ENCODE measurements at regions not wholly inside any gene's neighbourhood (a gene's known extent, or its start where the extent isn't known, plus 50 kb on each side); places are given as distances from the start of the nearest gene placed in this dataset.

GRCh38 chr1:229069176-229069575 is 201.7 kb upstream of the RAB4A start:
- Histone ChIP-seq H3K4me3 (no peak overlapping the region), H3K36me3 (no peaks in the 10 kb centered on the region), H3K27me3 (no peaks in the 10 kb centered on the region), H3K27ac (no peak overlapping the region), H3K9me3 (no peaks in the 10 kb centered on the region), H3K4me1 (ENCODE audit: insufficient read depth) (peaks cover 2% of the 10 kb centered on the region)
- intact Hi-C loops (cut with DNase I): no loop called here
- no peak for TF ChIP-seq EP300 (IDR thresholded peaks at IDR 0.05)
- no peak for TF ChIP-seq CTCF (IDR thresholded peaks at IDR 0.05)
- TF ChIP-seq POLR2A (IDR thresholded peaks at IDR 0.05): no peak
- no peak for DNase-seq

GRCh38 chr1:229070168-229070567 is 200.7 kb upstream of the RAB4A start:
- 60 to 66% (median 64%) methylated on average over 5 of the region's 5 CpGs for WGBS, 3 donors
- Histone ChIP-seq H3K4me1 (ENCODE audit: insufficient read depth) (no peaks in the 10 kb centered on the region), H3K4me3 (no peak overlapping the region), H3K36me3 (no peaks in the 10 kb centered on the region), H3K9me3 (no peaks in the 10 kb centered on the region), H3K27ac (no peak overlapping the region), H3K27me3 (no peaks in the 10 kb centered on the region)
- no peak for TF ChIP-seq POLR2A (IDR thresholded peaks at IDR 0.05)
- peak in 2 of 5 donors; percentile 38 to 57 for DNase-seq
- intact Hi-C loops (cut with DNase I): no loop called here

- no peak overlapping the region for H3K27ac ChIP-seq
- no peak for DNase-seq
- H3K4me1 ChIP-seq (ENCODE audit: insufficient read depth): no peaks in the 10 kb centered on the region
- no peaks in the 10 kb centered on the region for H3K36me3 ChIP-seq
- WGBS, 3 donors: 92 to 96% (median 96%) methylated on average over 6 of the region's 6 CpGs
- TF ChIP-seq CTCF (IDR thresholded peaks at IDR 0.05): no peak
- TF ChIP-seq POLR2A (IDR thresholded peaks at IDR 0.05): no peak
- TF ChIP-seq EP300 (IDR thresholded peaks at IDR 0.05): no peak
- no peaks in the 10 kb centered on the region for H3K27me3 ChIP-seq
- no peaks in the 10 kb centered on the region for H3K9me3 ChIP-seq
- no peak overlapping the region for H3K4me3 ChIP-seq
- intact Hi-C loops (cut with DNase I): no loop called here
These were observed 197.7 kb upstream of the RAB4A start for GRCh38 chr1:229073251-229073650.

GRCh38 chr1:229075217-229075616 is 195.7 kb upstream of the RAB4A start:
- 68 to 81% (median 70%) methylated on average over 2 of the region's 2 CpGs for WGBS, 3 donors
- DNase-seq: no peak
- no peaks in the 10 kb centered on the region for H3K27me3 ChIP-seq
- H3K4me1 ChIP-seq (ENCODE audit: insufficient read depth): no peaks in the 10 kb centered on the region
- H3K36me3 ChIP-seq: no peaks in the 10 kb centered on the region
- TF ChIP-seq EP300 (IDR thresholded peaks at IDR 0.05): no peak
- TF ChIP-seq POLR2A (IDR thresholded peaks at IDR 0.05): no peak
- TF ChIP-seq CTCF (IDR thresholded peaks at IDR 0.05): no peak
- H3K9me3 ChIP-seq: no peaks in the 10 kb centered on the region
- no peak overlapping the region for H3K4me3 ChIP-seq
- intact Hi-C loops (cut with DNase I): no loop called here
- H3K27ac ChIP-seq: no peak overlapping the region

- intact Hi-C loops (cut with DNase I): no loop called here
- TF ChIP-seq CTCF (IDR thresholded peaks at IDR 0.05) (no peak), POLR2A (IDR thresholded peaks at IDR 0.05) (no peak), EP300 (IDR thresholded peaks at IDR 0.05) (no peak)
These were observed 195.2 kb upstream of the RAB4A start for GRCh38 chr1:229075716-229076115.

More at GRCh38 chr1:229075716-229076115, 195.2 kb upstream of the RAB4A start:
- Histone ChIP-seq H3K4me3 (no peak overlapping the region), H3K27ac (no peak overlapping the region), H3K27me3 (no peaks in the 10 kb centered on the region), H3K4me1 (ENCODE audit: insufficient read depth) (no peaks in the 10 kb centered on the region), H3K36me3 (no peaks in the 10 kb centered on the region), H3K9me3 (no peaks in the 10 kb centered on the region)
- no peak for DNase-seq
- WGBS, 3 donors: 53 to 70% (median 59%) methylated on average over 4 of the region's 4 CpGs

All from ovary (tissue), 7 donors.